HFF-Myc (cell line): ENCODE measurements at regions not wholly inside any gene's neighbourhood (a gene's known extent, or its start where the extent isn't known, plus 50 kb on each side); places are given as distances from the start of the nearest gene placed in this dataset.

Source experiments
- DNase-seq: peaks from one replicate; pipeline ENCODE4 v3.0.0-alpha.2; 2011; ENCODE audit warnings: low read depth; ENCODE audit errors: extremely low read depth
- H3K4me3 ChIP-seq: replicated peaks from 2 replicates; pipeline ENCODE4 v1.5.1; 2011; ENCODE audit warnings: low read depth, mild to moderate bottlenecking, control low read depth, low read length
- TF ChIP-seq, protein P1 (sequence below): IDR thresholded peaks from 2 replicates; pipeline ENCODE4 v1.5.1; 2012; ENCODE audit warnings: mild to moderate bottlenecking, low read depth, low read length, control low read depth; ENCODE audit errors: missing control alignments

DNA sequence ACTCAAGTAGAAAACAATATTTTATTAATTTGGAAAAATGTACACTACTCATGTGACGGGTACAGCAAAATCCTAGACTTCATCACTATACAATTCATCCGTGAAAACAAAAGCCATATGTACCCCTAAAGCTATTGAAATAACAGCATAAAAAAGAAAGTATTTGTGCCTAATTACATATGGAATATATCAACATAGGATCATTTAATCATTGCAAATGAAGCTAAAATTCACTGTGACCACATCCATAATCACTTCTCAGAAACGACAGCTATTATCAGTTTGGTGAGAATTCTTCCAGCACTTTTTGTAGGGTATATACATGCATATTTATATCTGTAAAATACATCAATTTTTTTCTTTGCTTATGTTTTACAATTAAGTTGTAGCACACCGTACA lies 128.0 kb downstream of the ARL4A start:
- no peak for DNase-seq
- H3K4me3 ChIP-seq = no peak overlapping the region

DNA sequence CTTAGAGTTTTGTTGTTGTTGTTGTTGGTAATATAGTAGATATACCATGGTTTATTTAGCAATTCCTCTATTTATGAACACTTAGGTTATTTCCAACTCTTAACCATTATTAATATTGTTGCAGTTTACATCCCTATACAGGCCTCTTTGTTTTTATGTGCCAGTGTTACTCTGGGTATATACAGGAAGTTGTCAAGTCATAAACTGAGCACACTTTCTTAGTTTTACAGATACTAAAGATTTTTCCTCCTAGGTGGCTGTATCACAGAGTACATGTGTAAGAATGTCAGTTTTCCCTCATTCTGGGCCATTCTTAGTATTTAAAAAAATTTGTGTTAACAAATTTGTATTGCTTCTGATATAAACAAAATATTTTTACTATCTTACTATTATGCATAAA lies 128.4 kb downstream of the ARL4A start:
- no peak overlapping the region for H3K4me3 ChIP-seq
- DNase-seq = no peak
- TF ChIP-seq, protein P1, sequence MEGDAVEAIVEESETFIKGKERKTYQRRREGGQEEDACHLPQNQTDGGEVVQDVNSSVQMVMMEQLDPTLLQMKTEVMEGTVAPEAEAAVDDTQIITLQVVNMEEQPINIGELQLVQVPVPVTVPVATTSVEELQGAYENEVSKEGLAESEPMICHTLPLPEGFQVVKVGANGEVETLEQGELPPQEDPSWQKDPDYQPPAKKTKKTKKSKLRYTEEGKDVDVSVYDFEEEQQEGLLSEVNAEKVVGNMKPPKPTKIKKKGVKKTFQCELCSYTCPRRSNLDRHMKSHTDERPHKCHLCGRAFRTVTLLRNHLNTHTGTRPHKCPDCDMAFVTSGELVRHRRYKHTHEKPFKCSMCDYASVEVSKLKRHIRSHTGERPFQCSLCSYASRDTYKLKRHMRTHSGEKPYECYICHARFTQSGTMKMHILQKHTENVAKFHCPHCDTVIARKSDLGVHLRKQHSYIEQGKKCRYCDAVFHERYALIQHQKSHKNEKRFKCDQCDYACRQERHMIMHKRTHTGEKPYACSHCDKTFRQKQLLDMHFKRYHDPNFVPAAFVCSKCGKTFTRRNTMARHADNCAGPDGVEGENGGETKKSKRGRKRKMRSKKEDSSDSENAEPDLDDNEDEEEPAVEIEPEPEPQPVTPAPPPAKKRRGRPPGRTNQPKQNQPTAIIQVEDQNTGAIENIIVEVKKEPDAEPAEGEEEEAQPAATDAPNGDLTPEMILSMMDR = no peak

More for the DNA sequence above, 128.0 kb downstream of the ARL4A start:
- TF ChIP-seq, protein P1 = no peak

DNA sequence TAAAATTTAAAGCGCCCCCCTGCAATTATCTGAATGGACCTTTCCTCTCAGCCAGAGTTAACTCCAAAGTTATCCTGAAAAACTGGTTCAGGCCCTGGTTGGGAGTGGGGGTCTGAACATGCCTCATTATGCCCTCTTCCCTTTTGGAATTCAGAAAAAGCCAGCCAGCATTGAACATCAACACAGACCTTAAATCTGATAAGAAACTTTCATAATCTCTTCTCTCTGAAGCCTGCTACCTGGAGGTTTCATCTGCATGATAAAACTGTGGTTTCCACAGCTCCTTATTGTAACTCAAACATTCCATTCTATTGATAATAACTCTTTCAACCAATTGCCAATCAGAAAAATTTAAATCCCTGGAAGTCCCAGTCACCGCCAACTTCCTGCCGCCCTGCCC lies 133.3 kb downstream of the ARL4A start:
- DNase-seq = no peak
- no peak overlapping the region for H3K4me3 ChIP-seq
- TF ChIP-seq, protein P1 = no peak

DNA sequence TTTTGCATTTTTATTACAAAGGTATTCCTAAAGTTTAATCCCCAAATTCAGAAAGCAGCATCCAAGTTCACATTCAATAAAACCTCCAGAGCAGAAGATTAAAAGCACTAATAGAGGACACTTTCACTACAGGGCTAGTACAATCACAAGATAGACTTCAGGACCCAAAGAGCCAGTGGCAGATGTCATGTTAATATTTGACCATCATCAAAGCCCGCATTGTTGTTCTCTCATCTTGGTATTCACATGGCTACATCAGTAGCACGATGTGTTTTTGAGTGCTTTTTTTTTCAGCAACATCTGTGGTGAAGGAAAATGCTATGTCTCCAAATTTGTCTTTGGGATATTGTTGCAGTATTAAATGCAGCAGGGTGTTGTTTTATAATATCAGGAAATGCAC lies 134.3 kb downstream of the ARL4A start:
- TF ChIP-seq, protein P1 = no peak

DNA sequence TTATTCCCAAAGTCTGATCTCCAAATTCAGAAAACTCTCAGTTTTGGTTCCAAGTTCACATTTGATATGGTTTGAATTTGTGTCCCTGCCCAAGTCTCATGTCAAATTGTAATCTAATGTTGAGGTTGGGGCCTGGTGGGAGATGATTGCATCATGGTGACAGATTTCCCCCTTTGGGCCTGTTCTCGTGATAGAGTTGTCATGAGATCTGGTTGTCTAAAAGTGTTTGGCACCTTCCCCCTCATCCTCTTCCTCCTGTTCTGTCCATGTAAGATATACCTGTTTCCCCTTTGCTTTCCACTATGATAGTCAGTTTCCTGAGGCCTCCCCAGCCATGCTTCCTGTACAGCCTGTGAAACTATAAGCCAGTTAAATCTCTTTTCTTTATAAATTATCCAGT lies 138.6 kb downstream of the ARL4A start:
- no peak for DNase-seq
- no peak overlapping the region for H3K4me3 ChIP-seq
- TF ChIP-seq, protein P1 = no peak

More for the DNA sequence above, 134.3 kb downstream of the ARL4A start:
- no peak overlapping the region for H3K4me3 ChIP-seq
- no peak for DNase-seq

DNA sequence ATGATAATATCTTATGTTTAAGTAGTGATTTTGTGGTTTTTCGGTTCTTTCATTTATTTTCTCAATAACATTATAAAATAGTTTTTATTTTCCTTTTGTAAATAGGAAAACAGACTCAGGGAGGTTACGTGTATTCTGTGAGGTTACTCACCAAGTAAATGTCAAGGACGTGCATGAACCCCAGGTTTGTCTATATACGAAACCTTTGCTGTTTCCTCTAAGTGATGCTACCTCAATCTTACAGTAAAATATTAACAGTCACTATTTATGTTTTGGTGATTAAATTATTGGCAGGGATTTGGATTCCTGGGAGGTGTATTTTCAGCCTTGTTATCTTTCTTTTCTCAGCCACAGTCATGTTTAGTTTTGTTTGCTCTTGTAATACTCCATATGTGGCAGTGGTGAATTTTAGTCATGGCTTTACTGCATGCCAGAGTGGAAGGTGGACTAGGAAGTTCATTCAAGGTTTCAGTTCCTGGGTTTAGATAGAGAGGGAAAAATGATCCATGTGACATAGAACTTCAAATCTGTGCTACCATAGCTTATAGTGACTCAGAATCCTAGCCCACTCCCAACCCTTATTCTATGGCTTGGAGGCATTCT lies 139.9 kb downstream of the ARL4A start:
- TF ChIP-seq, protein P1 = no peak
- DNase-seq = no peak
- no peak overlapping the region for H3K4me3 ChIP-seq

DNA sequence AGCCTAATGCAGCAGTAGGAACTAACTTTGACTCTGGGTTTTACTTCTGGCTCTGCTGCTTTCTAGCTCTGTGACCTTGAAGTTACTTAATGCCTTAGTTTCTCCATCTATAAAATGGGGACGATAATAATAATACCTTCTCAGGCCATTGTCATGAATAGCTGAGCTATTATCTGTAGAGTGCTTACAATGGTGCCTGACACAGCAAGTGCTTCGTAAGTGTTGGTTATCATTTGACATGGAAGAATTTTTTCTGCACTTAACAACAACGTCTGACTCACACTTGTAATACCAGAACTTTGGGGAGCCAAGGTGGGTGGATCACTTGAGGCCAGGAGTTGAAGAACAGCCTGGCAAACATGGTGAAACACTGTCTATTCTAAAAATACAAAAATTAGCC lies 140.5 kb downstream of the ARL4A start:
- DNase-seq = no peak
- H3K4me3 ChIP-seq = no peak overlapping the region
- TF ChIP-seq, protein P1 = no peak
